ENCODE measurements at regions not wholly inside any gene's neighbourhood (a gene's known extent, or its start where the extent isn't known, plus 50 kb on each side); places are given as distances from the start of the nearest gene placed in this dataset.
"Not testable (repeated sequence)": the region's sequence is repeated elsewhere in the genome, so short reads cannot be mapped to it uniquely, and the experiment has no call there.

DNA sequence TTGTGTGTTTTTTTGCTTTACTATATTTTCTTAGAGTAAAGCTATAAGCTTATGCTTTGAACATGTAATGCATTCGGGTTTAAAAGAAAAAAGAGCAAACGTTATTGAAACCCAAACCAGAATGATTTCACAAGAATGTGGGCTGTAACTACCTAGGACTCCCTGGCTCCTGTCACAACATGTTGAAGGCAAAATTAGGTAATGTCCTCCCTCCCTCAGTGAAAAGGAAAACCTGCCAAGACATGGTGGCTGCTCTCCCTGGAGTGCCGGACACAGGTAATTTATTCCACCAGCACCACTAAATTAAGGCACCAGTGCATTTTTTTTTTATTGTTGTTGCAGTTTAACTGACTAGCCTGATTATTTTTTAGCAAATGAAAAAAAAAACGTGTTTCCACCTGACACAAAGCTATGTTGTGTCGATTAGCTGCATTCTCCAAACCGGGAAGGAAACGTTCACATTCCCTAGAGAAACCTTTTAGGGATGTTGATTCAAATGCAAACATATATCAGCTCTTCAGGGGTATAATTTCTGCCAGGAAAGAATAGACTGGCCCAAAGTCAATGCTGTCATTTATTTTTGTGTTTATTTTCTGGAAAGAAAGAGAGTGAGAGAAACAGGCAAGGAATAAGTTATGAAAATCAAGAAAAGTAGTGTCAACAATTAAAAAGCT, 134.6 kb downstream of the CCDC34 start:
- H3K27me3 ChIP-seq = no peaks in the 10 kb centered on the region
- no peak for DNase-seq
- H3K9me3 ChIP-seq = no peaks in the 10 kb centered on the region

DNA sequence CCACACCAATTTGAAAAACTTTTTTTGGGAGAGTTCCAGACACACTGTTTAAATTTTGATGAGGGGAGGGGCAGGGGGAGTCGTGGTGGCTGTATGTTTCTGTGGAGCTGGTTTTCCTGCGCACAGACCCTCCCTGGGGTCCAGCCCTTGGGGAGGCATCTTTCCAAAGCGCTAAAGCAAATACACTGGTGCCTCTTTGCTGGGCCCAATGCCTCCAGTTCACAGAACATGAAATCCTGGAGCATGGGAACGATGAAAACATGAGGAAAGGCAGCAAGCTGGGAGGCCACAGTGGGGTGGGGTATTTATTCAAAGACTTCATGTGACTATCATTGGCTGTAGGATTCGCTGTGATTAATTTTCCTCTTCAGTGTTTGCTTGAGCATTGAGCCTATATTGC, 135.3 kb downstream of the CCDC34 start:
- Histone ChIP-seq H3K36me3 (no peaks in the 10 kb centered on the region), H3K27me3 (no peaks in the 10 kb centered on the region), H3K4me3 (no peak overlapping the region), H3K9me3 (no peaks in the 10 kb centered on the region)
- DNase-seq = no peak

More for the DNA sequence above, 134.6 kb downstream of the CCDC34 start:
- H3K4me3 ChIP-seq = no peak overlapping the region
- H3K36me3 ChIP-seq = no peaks in the 10 kb centered on the region

DNA sequence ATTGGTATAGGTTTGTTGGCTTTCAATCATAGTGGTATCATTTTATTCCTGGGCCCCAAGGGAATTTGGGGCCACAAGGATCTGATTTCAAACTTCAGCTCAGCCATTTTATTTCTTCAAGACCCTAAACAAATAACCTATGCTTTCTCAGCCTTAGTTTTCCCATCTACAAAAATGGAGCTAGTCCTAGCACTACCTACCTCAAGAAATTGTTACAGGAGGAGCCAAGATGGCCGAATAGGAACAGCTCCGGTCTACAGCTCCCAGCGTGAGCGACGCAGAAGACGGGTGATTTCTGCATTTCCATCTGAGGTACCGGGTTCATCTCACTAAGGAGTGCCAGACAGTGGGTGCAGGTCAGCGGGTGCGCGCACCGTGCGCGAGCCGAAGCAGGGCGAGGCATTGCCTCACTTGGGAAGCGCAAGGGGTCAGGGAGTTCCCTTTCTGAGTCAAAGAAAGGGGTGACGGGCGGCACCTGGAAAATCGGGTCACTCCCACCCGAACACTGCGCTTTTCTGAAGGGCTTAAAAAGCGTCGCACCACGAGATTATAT, 143.5 kb downstream of the CCDC34 start:
- not testable (repeated sequence) for H3K4me3 ChIP-seq, DNase-seq, H3K36me3 ChIP-seq, H3K9me3 ChIP-seq, H3K27me3 ChIP-seq

DNA sequence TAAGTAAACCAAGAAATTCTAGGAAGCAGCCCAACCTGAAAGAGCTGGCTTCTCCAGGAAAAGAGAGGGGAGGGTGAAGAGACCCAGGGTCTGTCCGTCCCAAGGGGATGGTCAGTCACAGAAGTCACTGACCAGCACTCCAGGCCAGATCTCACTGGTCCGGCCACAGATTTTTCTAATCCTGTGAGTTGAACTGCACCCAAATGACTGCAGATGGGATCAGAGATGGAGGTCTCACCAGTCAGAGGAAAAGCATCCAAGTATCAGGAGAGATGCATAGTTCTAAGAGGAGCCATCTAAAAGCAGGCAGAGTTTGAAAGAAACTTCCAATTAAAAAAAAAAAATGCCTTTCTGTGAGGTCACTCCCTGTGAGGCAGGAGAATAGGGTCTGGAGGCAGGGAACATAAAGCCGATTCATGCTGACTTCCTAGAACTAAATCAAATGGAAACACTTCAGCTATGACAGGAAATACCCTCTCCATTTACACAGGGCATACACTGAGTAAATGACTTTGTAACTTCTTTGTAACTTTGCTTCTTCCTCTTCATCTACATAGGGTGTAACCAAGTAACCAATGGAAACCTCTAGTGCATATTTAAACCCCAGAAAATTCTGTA, 144.5 kb downstream of the CCDC34 start:
- Histone ChIP-seq H3K9me3 (no peaks in the 10 kb centered on the region), H3K36me3 (no peaks in the 10 kb centered on the region), H3K4me3 (no peak overlapping the region), H3K27me3 (no peaks in the 10 kb centered on the region)
- DNase-seq = peak; percentile 69

DNA sequence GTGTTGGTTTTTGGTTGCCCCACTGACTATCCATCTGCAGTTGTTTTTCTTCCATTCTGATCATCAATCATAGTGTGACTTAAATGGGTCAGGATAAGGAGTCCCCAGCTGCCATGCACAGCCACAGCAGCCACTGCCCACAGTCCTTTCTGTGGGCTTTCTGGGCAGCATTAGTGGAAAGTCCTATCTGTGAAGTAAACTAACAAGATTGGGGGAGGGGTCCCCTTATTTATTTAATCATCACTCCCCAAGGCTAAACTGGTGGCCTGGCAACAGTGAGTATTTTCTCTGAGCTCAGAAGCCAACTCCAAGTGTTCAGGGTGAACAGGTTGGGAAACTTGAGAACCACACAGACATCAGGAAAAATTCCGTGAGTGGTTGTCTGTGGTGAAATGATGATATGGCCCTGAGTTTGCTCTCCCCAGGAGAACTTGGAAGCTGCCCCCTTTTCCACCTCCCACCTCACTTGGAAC, 145.0 kb downstream of the CCDC34 start:
- no peaks in the 10 kb centered on the region for H3K27me3 ChIP-seq
- no peaks in the 10 kb centered on the region for H3K9me3 ChIP-seq
- no peaks in the 10 kb centered on the region for H3K36me3 ChIP-seq
- DNase-seq = no peak
- H3K4me3 ChIP-seq = no peak overlapping the region

DNA sequence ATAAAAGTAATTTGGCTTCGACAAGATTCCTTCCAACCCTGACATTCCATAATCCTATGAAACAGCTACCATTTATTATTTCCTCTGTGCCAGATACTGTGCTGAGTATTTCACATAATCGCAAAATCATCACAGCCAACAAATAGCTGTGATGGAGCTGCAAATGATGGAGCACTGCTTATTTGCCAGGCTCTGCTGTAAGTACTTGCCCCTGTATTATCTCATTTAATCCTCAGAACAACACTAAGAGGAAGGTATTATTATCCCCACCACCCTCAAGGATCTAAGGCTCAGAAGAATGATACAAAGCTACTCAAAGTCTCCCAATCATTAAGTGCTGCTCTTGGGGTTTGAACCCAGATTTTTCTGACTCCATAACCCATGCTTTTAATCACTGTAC, 145.5 kb downstream of the CCDC34 start:
- Histone ChIP-seq H3K36me3 (no peaks in the 10 kb centered on the region), H3K27me3 (no peaks in the 10 kb centered on the region), H3K4me3 (no peak overlapping the region), H3K9me3 (no peaks in the 10 kb centered on the region)
- DNase-seq = no peak

DNA sequence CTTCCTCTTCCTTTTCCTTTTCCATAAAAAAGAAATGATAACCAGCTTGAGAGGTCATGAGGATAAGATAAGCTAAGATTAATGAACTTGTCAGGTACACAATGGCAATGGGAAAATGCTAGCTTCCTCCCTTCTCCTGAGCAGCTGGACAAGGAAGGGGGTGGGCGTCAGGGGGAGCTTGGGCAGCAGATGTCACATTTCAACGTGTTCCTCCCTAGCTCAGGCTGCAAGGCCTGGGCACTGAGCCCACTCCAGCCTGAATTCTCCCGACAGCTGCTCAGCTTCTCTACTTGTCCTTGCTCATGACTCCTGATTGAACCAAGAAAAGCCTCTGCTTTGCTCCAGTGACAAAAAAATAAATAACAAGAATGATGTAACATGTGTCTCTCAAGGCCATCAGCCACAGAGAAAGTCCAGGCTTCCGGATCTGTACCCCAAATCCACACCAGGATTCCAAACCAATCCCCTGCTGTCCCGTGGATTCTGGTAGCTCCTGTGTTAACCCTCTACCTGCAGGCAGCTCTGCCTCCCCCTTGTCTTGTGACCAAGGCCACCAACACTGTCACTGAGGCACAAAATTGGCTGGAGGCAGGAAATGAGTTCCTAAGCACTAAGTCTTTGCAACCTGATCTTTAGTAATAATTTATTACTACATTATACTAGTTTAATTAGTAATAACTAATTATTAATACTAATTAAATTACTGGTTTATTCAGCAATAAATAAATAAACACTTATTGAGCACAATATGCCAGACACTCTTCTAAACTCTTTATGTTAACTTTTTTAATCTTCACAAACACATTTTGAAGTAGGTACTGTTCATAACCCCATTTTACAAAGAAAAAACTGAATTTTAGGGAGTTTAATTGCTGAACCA, 146.5 kb downstream of the CCDC34 start:
- H3K9me3 ChIP-seq = no peaks in the 10 kb centered on the region
- no peaks in the 10 kb centered on the region for H3K36me3 ChIP-seq
- H3K4me3 ChIP-seq = no peak overlapping the region
- peak; percentile 31 for DNase-seq
- H3K27me3 ChIP-seq = no peaks in the 10 kb centered on the region

DNA sequence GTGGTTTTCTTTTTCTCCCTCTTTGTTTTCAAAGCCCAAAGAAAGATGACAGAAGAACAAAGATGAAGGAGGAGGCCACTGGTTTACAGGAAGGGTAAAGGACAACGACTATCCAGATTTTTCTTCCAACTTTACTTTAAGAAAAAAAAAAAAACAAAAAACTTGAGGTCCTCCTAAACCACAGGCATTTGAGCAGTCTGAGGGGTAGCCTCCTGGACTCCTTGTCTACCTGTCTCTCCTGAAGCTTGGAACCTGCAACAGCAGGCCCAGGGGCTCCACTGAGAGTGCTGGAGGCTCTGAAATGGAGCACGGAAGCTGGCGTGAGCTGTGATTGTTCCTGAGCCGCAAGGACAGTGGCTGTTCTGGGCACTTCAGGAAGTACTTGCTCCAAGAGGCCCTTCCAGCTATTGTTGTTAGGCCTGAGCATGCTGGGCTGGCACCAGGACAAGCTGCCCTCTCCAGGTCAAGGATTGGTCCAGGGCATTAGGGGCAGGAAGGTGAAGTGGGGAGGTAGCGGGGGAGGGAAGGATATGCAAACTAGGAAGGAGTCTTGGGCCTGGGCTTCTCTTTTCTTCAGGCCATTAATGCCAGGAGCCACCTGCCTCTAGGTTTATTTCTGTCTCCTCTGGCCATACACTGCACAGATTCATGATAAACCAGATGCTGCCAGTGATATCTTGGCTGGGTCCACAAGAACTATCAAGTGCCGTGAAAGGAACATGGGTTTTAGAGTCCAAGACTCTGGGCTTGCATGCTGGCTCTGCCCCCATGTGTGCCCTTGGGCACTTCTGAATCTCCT, 147.3 kb downstream of the CCDC34 start:
- Histone ChIP-seq H3K9me3 (no peaks in the 10 kb centered on the region), H3K4me3 (no peak overlapping the region), H3K27me3 (no peaks in the 10 kb centered on the region), H3K36me3 (no peaks in the 10 kb centered on the region)
- no peak for DNase-seq

DNA sequence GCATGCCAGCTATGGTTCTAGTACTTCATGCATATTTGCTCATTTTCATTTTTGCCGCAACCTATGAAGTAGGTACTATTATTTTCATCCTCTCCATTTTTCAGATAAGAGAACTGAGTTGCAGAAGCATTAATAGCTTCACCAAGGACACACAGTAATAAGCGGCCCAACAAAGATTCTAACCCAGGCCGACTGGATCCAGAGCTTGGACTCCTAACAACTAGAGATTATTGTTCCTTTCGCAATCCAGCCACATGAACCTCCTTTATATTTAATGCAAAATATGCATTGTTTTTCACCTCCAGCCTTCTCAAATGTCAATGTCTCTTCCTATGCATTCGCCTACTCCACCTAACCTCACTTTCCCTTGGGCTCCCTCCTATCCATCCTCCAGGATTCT, 148.3 kb downstream of the CCDC34 start:
- H3K27me3 ChIP-seq = no peaks in the 10 kb centered on the region
- no peaks in the 10 kb centered on the region for H3K9me3 ChIP-seq
- H3K36me3 ChIP-seq = no peaks in the 10 kb centered on the region
- no peak for DNase-seq
- H3K4me3 ChIP-seq = no peak overlapping the region

DNA sequence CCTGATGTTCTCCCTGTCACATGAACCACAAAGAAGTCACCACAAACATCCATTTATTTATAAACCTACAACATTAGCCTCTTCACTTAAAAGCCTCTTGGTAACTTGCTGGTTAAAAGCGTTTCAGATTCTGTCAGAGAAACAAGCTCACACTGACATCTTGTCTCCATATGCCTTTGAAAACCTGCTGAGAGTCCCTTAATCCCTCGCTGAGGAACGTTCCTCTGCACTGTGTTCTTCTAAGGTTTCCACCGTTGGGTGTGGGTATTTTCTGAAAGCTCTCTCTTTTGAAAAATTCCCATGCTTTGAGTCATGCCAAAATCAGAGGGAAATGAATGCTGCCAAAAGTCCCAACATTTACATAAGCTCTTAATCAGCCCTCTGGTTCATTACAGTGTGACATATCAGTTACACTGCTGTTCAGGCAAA, 149.8 kb downstream of the CCDC34 start:
- Histone ChIP-seq H3K9me3 (no peaks in the 10 kb centered on the region), H3K36me3 (no peaks in the 10 kb centered on the region), H3K27me3 (no peaks in the 10 kb centered on the region), H3K4me3 (no peak overlapping the region)
- DNase-seq = peak; percentile 30

DNA sequence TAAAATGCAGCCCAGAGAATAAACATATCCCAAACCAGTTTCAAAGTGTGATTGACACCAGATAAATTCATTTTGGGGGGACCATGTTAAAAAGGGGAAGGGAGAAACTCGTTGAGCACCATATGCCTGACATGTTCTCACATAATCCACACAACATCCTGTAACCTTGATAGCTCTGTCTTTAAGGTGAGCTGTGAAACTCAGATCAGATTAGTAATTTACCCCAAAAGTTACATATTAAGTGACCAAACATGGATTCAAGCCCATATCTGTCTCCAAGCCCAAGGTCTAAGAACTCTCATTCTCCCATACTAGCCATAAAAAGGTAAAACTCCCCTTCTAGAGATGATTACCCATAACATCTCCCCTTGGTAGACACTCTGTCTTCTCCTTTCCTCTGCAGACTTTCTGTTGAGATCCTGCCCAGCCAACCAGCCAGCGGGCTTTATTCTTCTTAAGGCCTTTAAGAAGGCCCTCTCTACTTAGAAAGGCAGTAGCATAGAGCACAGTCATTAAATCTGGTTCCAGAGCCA, 150.7 kb downstream of the CCDC34 start:
- no peaks in the 10 kb centered on the region for H3K36me3 ChIP-seq
- no peak for DNase-seq
- H3K4me3 ChIP-seq = no peak overlapping the region
- peaks cover 4% of the 10 kb centered on the region; the same call in 1 of the 2 replicates for H3K9me3 ChIP-seq
- H3K27me3 ChIP-seq = no peaks in the 10 kb centered on the region

DNA sequence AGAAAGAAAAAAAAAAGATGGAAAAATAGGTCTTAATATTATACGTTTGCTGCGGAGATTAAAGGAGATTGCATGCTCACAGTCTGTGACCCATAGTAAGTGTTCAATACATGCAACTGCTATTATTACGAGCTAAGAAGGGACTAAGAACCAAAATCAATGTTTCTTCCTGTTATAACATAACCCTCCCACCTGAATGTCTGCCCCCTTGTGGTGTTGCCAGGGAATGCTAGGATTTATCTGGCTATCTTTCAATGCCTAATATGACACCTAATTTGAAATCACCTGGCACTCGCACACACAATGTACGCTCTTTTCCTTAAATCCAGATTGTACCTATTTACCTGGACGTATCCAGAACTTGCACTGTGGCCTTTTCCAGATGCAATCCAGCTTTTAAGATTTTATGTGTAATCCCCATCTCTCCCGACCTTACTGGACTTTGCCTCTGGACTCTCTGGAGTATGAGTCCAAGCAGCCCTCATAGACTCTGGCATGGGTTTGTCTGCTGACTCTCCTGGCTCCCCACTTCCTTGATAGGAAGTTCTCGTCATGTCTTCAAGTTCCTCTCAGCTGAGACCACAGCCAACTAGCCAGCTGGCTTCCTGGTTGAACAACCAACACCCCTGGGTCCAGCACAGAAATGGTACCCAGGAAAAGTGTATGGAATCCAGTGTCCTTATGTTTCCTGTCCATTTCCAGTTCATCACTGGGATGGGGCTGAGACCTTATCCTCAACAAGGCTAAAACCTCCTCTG, 151.5 kb downstream of the CCDC34 start:
- Histone ChIP-seq H3K9me3 (peaks cover 4% of the 10 kb centered on the region; the same call in 1 of the 2 replicates), H3K27me3 (no peaks in the 10 kb centered on the region), H3K36me3 (no peaks in the 10 kb centered on the region), H3K4me3 (no peak overlapping the region)
- DNase-seq = no peak

DNA sequence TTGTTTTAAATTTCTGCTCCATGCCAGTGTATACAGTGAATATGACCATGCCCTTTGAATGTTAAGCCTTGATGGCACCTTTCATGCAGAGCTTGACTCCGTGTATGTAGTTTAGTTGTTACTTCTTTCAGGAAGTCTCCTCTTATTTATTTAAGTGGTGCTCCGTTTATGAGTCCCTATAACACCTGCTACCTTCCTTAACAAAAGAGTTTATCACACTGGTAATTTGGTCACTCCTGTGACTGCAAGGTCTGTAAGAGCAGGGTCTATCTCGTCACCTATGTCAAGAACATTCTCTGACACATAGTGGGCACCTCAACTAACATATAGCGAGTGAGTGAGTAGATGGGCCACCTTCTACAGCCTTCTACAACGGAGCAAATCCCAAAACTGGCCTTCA, 152.5 kb downstream of the CCDC34 start:
- Histone ChIP-seq H3K36me3 (no peaks in the 10 kb centered on the region), H3K27me3 (no peaks in the 10 kb centered on the region), H3K9me3 (peaks cover 4% of the 10 kb centered on the region; the same call in 1 of the 2 replicates), H3K4me3 (no peak overlapping the region)
- no peak for DNase-seq

DNA sequence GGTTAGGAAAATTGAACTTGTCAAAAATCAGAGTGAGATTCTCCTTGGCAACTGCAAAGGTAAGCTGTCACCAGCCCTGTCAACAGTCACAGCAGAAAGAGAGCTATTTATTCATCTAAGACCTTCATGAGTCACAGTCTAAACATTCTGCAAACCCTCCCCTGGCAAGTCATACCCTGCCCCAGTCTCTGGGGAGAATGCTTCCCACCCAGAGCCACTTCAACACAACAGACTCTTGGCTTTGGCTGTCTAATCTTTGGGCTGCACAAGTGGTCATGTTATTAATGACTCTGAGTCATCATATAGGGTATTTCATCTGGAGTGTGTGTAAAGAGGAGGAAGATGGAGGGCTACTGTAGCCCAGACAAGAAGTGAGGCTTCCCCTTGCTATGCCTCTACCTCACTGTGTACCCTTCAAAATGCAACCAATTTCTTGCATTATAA, 153.4 kb downstream of the CCDC34 start:
- no peaks in the 10 kb centered on the region for H3K27me3 ChIP-seq
- DNase-seq = peak; percentile 90
- no peak overlapping the region for H3K4me3 ChIP-seq
- H3K9me3 ChIP-seq = peaks cover 4% of the 10 kb centered on the region; the same call in 1 of the 2 replicates
- H3K36me3 ChIP-seq = no peaks in the 10 kb centered on the region

DNA sequence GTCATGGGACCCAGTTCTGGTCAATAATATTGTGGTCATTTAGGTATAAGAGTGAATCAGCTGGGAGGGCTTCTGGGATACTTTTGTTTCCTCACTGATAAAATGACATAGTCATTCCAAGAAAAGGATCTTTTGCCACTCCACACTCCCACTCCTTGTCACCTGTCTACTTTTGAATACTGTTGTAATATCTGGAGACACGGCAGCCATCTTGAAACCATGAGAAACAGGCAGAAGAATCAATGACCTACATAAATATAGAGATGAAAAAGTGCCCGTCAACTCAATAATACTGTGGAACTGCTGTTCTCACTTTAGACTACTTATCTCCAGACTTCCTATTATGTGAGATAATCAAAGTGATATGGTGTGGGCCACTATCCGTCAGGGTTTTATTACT, 154.2 kb downstream of the CCDC34 start:
- DNase-seq = no peak
- Histone ChIP-seq H3K27me3 (no peaks in the 10 kb centered on the region), H3K36me3 (no peaks in the 10 kb centered on the region), H3K9me3 (peaks cover 4% of the 10 kb centered on the region; the same call in 1 of the 2 replicates), H3K4me3 (no peak overlapping the region)

Measured in MG63 (cell line).